GM12878 (cell line): ENCODE measurements at regions not wholly inside any gene's neighbourhood (a gene's known extent, or its start where the extent isn't known, plus 50 kb on each side); places are given as distances from the start of the nearest gene placed in this dataset.

ENCODE experiments used
- CHD1 ChIP-seq: IDR thresholded peaks from 2 replicates; pipeline ENCODE4 v1.6.1; 2012; ENCODE audit warnings: low read depth, low read length, improper control_type of control experiment
- GABPA ChIP-seq: IDR thresholded peaks from 2 replicates; pipeline ENCODE4 v1.6.1; 2014; ENCODE audit warnings: antibody characterized with exemption, low read depth, mild to moderate bottlenecking, inconsistent platforms
- MEF2B ChIP-seq: fragments of 450-650 bp; IDR thresholded peaks from 2 replicates; pipeline ENCODE4 v1.6.1; 2018; ENCODE audit warnings: mild to moderate bottlenecking, moderate library complexity; ENCODE audit not compliant: partially characterized antibody, poor library complexity, severe bottlenecking
- NFYA ChIP-seq: IDR thresholded peaks from 2 replicates; pipeline ENCODE4 v1.6.1; 2011; ENCODE audit warnings: low read depth, mild to moderate bottlenecking, low read length, improper control_type of control experiment, borderline replicate concordance
- NKRF ChIP-seq: fragments of 450-650 bp; conservative IDR thresholded peaks from 2 replicates; pipeline ENCODE4 v1.6.1; 2017; ENCODE audit warnings: mild to moderate bottlenecking, moderate library complexity
- SRF ChIP-seq, 2 experiments: IDR thresholded peaks; 2 replicates each; pipeline ENCODE4 v1.6.1; 2011; ENCODE audit warnings: low read depth in 2 of 2, low read length in 2 of 2, mild to moderate bottlenecking in 1 of 2, moderate library complexity in 1 of 2
- TCF12 ChIP-seq: IDR thresholded peaks from 2 replicates; pipeline ENCODE4 v1.6.1; 2011; ENCODE audit warnings: low read depth, mild to moderate bottlenecking, low read length
- YBX1 ChIP-seq: fragments of 450-650 bp; IDR thresholded peaks from 2 replicates; pipeline ENCODE4 v1.6.1; 2016; ENCODE audit warnings: antibody characterized with exemption
- TF ChIP-seq, protein P1 (sequence below): fragments of 450-650 bp; IDR thresholded peaks from 2 replicates; pipeline ENCODE4 v1.6.1; 2017; ENCODE audit warnings: mild to moderate bottlenecking
- TF ChIP-seq, protein P2 (sequence below): fragments of 450-650 bp; IDR thresholded peaks from 2 replicates; pipeline ENCODE4 v1.6.1; 2017; ENCODE audit warnings: borderline replicate concordance

DNA sequence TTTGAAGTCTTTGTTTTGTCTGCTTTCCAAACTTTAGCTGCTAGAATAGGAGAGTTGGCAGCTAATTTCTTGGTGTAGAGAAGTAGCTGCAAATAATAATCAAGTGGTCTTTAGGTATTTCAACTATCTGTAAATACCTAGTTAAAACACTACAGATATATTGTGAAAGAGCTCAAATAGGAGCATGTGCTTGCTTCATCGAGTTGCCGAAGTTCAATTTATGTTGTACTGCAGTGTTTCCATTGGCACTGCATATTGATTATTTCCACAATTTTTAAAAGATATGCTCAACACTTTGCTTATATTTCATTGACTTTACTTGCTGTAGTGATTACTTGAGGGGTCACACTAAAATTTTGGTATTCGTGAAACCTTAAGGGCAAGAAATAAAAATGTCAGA, 131.6 kb upstream of the BMP4 start (continued):
- TF ChIP-seq, protein P1, sequence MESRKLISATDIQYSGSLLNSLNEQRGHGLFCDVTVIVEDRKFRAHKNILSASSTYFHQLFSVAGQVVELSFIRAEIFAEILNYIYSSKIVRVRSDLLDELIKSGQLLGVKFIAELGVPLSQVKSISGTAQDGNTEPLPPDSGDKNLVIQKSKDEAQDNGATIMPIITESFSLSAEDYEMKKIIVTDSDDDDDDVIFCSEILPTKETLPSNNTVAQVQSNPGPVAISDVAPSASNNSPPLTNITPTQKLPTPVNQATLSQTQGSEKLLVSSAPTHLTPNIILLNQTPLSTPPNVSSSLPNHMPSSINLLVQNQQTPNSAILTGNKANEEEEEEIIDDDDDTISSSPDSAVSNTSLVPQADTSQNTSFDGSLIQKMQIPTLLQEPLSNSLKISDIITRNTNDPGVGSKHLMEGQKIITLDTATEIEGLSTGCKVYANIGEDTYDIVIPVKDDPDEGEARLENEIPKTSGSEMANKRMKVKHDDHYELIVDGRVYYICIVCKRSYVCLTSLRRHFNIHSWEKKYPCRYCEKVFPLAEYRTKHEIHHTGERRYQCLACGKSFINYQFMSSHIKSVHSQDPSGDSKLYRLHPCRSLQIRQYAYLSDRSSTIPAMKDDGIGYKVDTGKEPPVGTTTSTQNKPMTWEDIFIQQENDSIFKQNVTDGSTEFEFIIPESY, result no peak
- no peak for TF ChIP-seq NFYA
- no peak for TF ChIP-seq GABPA
- TF ChIP-seq, protein P2, sequence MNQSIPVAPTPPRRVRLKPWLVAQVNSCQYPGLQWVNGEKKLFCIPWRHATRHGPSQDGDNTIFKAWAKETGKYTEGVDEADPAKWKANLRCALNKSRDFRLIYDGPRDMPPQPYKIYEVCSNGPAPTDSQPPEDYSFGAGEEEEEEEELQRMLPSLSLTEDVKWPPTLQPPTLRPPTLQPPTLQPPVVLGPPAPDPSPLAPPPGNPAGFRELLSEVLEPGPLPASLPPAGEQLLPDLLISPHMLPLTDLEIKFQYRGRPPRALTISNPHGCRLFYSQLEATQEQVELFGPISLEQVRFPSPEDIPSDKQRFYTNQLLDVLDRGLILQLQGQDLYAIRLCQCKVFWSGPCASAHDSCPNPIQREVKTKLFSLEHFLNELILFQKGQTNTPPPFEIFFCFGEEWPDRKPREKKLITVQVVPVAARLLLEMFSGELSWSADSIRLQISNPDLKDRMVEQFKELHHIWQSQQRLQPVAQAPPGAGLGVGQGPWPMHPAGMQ, result no peak
- no peak for TF ChIP-seq YBX1
- no peak for TF ChIP-seq MEF2B
- no peak for TF ChIP-seq TCF12
- no peak for TF ChIP-seq CHD1
- TF ChIP-seq SRF (IDR thresholded peaks at IDR 0.05; ENCODE audit: low read depth in 2 of 2, low read length in 2 of 2), result no peak
- TF ChIP-seq NKRF, result no peak
